ENCODE measurements at regions not wholly inside any gene's neighbourhood (a gene's known extent, or its start where the extent isn't known, plus 50 kb on each side); places are given as distances from the start of the nearest gene placed in this dataset.
"Not testable (repeated sequence)": the region's sequence is repeated elsewhere in the genome, so short reads cannot be mapped to it uniquely, and the experiment has no call there.

DNA sequence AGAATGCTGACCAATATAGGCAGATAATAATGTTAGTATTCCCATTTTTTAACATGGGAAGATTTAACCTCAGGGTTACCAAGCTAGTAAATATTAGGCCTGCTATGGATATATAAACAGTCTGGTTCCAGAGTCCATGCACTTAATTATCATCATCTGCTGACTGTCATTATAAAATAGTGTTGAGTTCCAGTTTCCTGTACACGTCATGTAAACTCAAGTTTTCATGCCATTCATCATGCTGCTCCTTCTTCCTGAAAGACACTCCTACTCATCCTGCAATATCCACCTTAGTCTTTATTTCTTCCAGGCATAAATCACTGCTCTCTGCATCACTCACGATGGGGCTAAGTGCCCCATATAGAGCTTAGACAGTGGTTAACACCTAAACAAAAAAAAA is 420.8 kb upstream of the SPHKAP start:
- Mint-ChIP-seq H3K4me1 (no peaks in the 10 kb centered on the region), H3K9me3 (peaks cover 1 to 3% (median 3%) of the 10 kb centered on the region in 3 donors), H3K27me3 (no peaks in the 10 kb centered on the region), H3K36me3 (no peaks in the 10 kb centered on the region), H3K4me3 (no peak overlapping the region), H3K27ac (no peak overlapping the region)

DNA sequence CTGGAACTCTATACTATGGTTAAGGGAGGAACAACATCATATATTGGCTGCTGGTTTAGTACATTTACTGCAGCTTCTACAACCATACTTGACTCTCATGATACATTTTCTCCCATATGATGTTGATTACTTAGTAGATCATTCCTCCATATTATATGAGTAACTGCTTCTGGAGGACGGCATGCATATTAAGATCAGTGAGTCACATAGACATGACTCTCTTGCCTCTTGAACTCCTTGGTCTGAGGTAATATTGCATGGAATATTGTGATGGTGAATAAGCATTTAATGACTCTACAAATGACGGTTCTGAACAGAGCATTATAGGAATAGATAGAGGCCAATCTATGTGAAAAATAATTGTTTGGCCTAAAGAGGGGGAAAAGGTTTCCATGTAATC is 418.8 kb upstream of the SPHKAP start:
- no peaks in the 10 kb centered on the region for H3K27me3 Mint-ChIP-seq
- H3K9me3 Mint-ChIP-seq: peaks cover 2 to 3% (median 3%) of the 10 kb centered on the region in 3 donors
- no peaks in the 10 kb centered on the region for H3K36me3 Mint-ChIP-seq
- no peak overlapping the region for H3K27ac Mint-ChIP-seq
- no peak overlapping the region for H3K4me3 Mint-ChIP-seq
- no peaks in the 10 kb centered on the region for H3K4me1 Mint-ChIP-seq

DNA sequence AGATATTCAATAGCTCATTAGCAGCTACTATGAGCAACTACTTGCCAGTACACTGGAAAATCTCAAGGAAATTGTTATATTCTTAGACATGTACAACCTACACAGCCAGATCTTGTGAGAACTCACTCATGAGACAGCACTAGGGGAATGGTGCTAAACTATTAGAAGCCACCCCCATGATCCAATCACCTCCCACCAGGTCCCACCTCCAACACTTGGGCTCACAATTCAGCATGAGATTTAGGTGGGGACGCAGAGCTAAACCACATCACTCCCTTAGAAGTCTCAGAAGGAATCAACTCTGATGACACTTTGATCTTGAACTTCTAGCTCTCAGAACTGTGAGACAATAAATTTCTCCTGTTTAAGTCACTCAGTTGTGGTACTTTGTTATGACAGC is 418.3 kb upstream of the SPHKAP start:
- Mint-ChIP-seq H3K27me3 (no peaks in the 10 kb centered on the region), H3K27ac (no peak overlapping the region), H3K36me3 (no peaks in the 10 kb centered on the region), H3K4me1 (no peaks in the 10 kb centered on the region), H3K9me3 (peaks cover 2 to 3% (median 3%) of the 10 kb centered on the region in 3 donors), H3K4me3 (no peak overlapping the region)

DNA sequence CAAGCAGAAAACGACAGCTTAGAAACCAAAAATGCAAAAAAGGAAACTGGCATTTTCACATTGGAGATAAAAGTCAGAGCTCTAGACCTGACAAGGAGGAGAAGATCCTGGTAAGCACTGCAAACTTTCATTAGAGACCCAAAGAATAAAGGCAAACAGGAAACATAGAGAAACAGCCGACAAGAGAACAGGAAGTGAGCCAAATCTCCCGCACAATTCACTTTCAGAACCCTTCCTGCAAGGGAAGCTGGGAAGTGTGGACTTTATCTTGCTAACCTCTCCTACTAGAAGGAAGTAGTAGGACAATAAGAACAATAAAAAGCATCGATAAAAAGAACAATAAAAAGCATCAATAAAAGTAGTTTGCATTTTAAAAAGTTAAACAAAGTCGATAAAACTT is 417.8 kb upstream of the SPHKAP start:
- Mint-ChIP-seq H3K27ac (no peak overlapping the region), H3K4me1 (no peaks in the 10 kb centered on the region), H3K36me3 (no peaks in the 10 kb centered on the region), H3K4me3 (no peak overlapping the region), H3K9me3 (peaks cover 2 to 3% (median 3%) of the 10 kb centered on the region in 3 donors), H3K27me3 (no peaks in the 10 kb centered on the region)

DNA sequence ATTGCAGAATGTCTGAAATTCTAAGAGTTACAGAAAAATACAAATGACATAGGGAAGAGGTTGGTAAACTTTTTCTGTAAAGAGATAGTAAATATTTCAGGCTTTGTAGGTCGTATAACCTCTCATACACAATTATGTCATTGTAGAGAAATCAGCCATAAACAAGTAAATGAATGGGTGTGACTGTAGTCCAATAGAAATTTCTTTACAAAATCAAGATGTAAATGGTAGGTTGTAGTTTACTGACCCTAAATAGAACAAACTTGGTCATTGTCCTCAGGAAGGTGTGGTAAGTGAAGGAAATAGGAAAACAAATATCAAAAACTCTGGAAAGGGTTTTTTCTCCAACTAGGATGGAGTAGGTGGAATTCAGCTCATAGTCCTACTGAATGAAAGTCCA is 415.5 kb upstream of the SPHKAP start:
- Mint-ChIP-seq H3K4me3 (no peak overlapping the region), H3K36me3 (no peaks in the 10 kb centered on the region), H3K9me3 (peaks cover 2 to 3% (median 3%) of the 10 kb centered on the region in 3 donors)

DNA sequence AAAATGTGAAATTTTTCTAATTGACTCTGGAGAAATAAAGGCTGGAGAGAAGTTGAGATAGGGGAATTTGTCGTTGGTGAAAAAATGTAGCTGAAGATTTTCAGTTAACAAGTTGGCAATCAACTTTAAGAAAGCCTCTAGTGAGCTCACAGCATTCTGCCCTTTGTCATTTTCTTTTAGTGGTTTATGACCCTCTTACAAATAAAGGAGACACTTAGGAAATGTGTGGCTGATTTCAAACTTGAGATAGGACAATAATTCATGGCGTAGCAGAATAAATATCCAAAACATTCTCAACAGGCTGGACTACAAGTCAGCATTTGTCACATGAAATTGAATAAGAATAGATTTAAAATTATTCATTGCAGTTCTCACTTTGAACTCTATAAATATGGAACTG is 412.5 kb upstream of the SPHKAP start:
- Mint-ChIP-seq H3K27me3 (no peaks in the 10 kb centered on the region), H3K4me3 (no peak overlapping the region), H3K9me3 (peaks cover 1 to 7% (median 4%) of the 10 kb centered on the region in 3 donors), H3K27ac (no peak overlapping the region), H3K4me1 (no peaks in the 10 kb centered on the region), H3K36me3 (peaks cover 2% of the 10 kb centered on the region)

More for the DNA sequence above, 415.5 kb upstream of the SPHKAP start:
- no peaks in the 10 kb centered on the region for H3K27me3 Mint-ChIP-seq
- no peaks in the 10 kb centered on the region for H3K4me1 Mint-ChIP-seq
- no peak overlapping the region for H3K27ac Mint-ChIP-seq

DNA sequence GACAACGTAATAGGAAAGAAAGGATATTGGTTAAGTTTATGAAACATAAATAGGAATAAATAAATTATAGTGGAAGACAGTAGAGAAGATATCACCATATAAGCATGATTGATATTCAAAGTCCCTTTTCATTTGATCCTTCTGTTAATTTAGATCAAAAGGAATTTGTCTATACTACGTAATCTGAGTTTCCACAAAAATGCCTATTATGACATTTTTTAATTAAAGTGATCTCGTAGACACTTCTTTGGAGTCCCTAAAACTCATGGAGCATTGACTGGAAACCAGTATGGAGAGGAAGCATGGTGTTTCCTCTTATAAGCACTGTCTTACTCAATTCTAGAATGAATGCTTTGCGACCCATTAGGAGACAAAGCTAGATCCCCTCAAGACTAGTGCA is 411.4 kb upstream of the SPHKAP start:
- Mint-ChIP-seq H3K4me3 (no peak overlapping the region), H3K36me3 (peaks cover 4% of the 10 kb centered on the region), H3K4me1 (no peaks in the 10 kb centered on the region), H3K9me3 (peaks cover 1 to 11% (median 7%) of the 10 kb centered on the region in 3 donors), H3K27ac (no peak overlapping the region), H3K27me3 (no peaks in the 10 kb centered on the region)

DNA sequence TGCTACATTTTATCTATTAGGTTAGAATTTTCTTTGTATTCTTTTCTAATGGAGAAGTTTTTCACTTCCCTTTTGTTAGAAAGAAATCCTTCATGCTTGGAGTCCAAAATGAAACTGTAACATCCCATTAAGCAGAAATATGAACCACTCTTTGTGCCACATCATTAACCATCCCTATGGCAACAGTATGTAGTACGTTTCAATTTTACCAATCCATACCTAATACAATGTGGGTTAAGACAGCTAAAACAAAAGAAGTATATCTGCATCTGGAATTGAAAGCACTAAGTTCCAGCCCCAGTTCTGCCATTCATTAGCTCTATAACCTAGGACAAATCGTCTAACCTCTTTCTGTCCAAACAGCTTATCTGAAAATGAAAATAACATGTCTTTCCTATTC is 409.2 kb upstream of the SPHKAP start:
- no peak overlapping the region for H3K27ac Mint-ChIP-seq
- no peaks in the 10 kb centered on the region for H3K27me3 Mint-ChIP-seq
- H3K36me3 Mint-ChIP-seq: peaks cover 4% of the 10 kb centered on the region
- H3K4me3 Mint-ChIP-seq: no peak overlapping the region
- peaks cover under 1 to 11% (median 7%) of the 10 kb centered on the region in 3 donors for H3K9me3 Mint-ChIP-seq
- H3K4me1 Mint-ChIP-seq: no peaks in the 10 kb centered on the region

DNA sequence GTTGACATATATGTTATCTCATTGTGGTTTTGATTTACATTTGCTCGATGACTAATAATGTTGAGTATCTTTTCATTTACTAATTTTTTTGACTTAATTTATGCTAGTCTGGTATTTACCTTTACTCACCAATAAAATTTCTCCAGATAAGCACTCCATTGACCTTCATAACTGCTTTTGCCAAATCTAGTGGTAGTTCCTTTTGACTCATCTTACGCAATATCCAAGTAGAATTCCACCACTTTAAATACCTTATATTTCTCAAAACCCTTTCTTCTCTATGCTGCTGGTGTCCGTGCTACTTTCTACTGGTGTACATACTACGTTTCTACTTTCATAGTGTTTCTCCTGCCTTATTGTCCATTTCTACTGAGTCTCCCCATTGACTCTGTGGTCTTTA is 407.6 kb upstream of the SPHKAP start:
- Mint-ChIP-seq H3K4me1 (no peaks in the 10 kb centered on the region), H3K27me3 (no peaks in the 10 kb centered on the region), H3K4me3 (no peak overlapping the region), H3K27ac (no peak overlapping the region), H3K36me3 (peaks cover 4% of the 10 kb centered on the region), H3K9me3 (peaks cover 0 to 11% (median 7%) of the 10 kb centered on the region in 3 donors)

DNA sequence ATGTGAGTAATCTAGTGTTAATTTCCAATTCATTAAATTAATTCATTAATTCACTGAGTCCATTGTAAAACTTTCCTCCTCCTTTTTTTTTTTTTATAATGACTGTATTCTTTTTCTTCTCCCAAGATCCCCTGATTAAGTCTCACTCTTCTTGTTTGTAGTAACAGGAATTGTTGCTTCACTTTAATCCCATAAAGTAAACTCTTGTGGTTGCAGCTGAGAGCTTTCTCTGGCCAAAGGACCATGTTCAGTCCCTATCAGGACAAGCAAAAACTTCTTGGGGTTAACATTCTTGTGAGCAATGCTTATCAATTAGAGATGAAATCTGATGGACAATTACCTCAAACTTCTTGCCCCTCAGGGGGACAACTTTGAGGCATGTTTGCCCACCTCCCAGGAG is 400.2 kb upstream of the SPHKAP start:
- no peaks in the 10 kb centered on the region for H3K4me1 Mint-ChIP-seq

DNA sequence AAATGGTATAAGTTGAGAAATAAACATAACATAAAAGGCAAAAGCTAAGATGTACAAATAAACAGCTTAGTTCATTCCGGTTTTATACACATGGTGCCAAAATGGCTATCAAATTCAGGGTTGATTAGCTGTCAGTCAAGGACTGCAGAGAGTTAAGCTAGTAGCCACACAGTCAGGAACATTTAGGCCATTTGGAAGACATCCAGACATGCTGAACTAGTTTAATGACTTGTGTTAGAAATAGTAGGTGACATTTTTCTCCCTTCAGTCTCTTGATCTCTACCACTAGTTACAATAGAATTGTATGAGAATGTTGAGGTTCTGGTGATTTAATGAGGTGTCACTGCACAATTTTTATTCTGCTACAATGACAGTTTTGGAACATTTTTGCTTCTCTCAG is 394.4 kb upstream of the SPHKAP start:
- H3K36me3 Mint-ChIP-seq: no peaks in the 10 kb centered on the region
- no peaks in the 10 kb centered on the region for H3K4me1 Mint-ChIP-seq
- no peak overlapping the region for H3K27ac Mint-ChIP-seq
- H3K9me3 Mint-ChIP-seq: peaks cover 0 to 6% (median 3%) of the 10 kb centered on the region in 3 donors
- no peak overlapping the region for H3K4me3 Mint-ChIP-seq
- H3K27me3 Mint-ChIP-seq: no peaks in the 10 kb centered on the region

More for the DNA sequence above, 400.2 kb upstream of the SPHKAP start:
- no peaks in the 10 kb centered on the region for H3K36me3 Mint-ChIP-seq
- peaks cover 2 to 9% (median 3%) of the 10 kb centered on the region in 3 donors for H3K9me3 Mint-ChIP-seq
- H3K27me3 Mint-ChIP-seq: no peaks in the 10 kb centered on the region
- H3K27ac Mint-ChIP-seq: no peak overlapping the region
- no peak overlapping the region for H3K4me3 Mint-ChIP-seq

DNA sequence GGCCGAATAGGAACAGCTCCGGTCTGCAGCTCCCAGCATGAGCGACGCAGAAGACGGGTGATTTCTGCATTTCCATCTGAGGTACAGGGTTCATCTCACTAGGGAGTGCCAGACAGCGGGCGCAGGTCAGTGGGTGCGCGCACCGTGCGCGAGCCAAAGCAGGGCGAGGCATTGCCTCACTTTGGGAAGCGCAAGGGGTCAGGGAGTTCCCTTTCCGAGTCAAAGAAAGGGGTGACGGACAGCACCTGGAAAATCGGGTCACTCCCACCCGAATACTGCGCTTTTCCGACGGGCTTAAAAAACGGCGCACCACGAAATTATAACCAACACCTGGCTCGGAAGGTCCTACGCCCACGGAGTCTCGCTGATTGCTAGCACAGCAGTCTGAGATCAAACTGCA is 386.8 kb upstream of the SPHKAP start:
- H3K27ac Mint-ChIP-seq, H3K27me3 Mint-ChIP-seq, H3K9me3 Mint-ChIP-seq, H3K4me3 Mint-ChIP-seq, H3K4me1 Mint-ChIP-seq, H3K36me3 Mint-ChIP-seq: not testable (repeated sequence)

DNA sequence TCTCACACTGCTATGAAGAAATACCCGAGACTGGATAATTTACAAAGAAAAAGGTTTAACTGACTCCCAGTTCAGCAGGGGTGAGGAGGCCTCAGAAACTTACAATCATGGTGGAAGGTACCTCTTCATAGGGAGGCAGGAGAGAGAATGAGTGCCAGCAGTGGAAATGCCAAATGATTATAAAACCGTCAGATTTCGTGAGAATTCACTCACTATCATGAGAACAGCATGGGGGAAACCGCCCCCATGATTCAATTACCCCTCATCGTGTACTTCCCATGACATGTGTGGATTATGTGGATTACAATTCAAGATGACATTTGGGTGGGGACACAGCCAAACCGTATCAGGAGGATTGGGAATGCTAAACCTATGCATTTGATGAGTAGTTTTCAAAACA is 380.3 kb upstream of the SPHKAP start:
- no peak overlapping the region for H3K4me3 Mint-ChIP-seq
- no peaks in the 10 kb centered on the region for H3K36me3 Mint-ChIP-seq
- H3K27ac Mint-ChIP-seq: no peak overlapping the region
- H3K9me3 Mint-ChIP-seq: peaks cover 0 to 4% (median 3%) of the 10 kb centered on the region in 3 donors
- H3K4me1 Mint-ChIP-seq: peaks cover 0 to 2% (median 0%) of the 10 kb centered on the region in 3 donors
- no peaks in the 10 kb centered on the region for H3K27me3 Mint-ChIP-seq

DNA sequence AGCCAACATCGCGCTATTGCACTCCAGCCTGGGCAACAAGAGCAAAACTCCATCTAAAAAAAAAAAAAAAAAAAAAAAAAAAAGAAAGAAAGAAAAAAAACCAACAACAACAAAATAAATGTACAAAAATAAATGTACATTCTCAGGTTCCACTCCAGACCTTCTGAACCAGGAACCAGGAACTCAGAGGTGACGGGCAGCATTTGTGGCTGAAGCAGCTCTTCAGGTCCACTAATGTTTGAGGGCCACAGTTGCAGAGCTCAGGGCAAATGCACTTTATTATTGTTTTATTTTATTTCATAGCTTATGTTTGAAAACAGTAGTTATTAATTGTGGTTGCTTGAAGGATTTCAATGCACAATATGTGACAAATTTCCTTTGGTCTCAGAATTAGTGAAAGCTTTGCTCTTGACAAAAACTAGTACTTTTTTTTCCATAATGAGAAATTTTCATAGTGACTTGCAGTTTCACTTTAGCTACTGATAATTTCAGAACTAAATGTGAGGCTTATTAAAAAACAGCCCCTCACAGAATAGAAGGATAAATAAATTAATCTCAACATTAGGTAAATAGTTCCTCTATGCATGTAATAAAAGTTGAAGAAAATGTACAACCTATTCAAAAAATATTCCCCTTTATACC is 378.4 kb upstream of the SPHKAP start:
- Mint-ChIP-seq H3K9me3 (peaks cover 0 to 3% (median 2%) of the 10 kb centered on the region in 3 donors), H3K4me3 (no peak overlapping the region)

DNA sequence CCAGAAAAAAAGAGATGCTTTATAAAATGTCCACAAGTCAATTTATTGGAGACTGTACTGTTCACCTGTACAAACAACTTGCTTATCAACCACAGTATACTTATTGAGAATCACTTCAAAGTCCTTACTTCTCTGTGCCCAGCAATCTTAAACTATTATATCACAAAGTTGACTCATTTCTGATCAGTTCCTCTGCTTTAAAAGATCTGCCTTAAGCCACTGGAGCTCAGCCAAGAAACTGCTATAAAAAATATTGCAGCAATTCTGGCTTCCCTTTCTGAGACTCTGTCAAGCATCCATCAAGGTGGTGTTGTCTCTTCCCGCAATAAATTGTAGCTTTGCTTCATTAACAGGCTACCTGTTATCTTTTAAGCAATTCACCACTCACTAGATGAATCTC is 375.2 kb upstream of the SPHKAP start:
- Mint-ChIP-seq H3K4me3 (no peak overlapping the region), H3K36me3 (no peaks in the 10 kb centered on the region), H3K27ac (no peak overlapping the region), H3K9me3 (peaks cover 3 to 4% (median 3%) of the 10 kb centered on the region in 3 donors), H3K4me1 (peaks cover 0 to 2% (median 0%) of the 10 kb centered on the region in 3 donors), H3K27me3 (no peaks in the 10 kb centered on the region)

More for the DNA sequence above, 378.4 kb upstream of the SPHKAP start:
- Mint-ChIP-seq H3K27ac (no peak overlapping the region), H3K27me3 (no peaks in the 10 kb centered on the region), H3K4me1 (peaks cover 0 to 2% (median 0%) of the 10 kb centered on the region in 3 donors), H3K36me3 (no peaks in the 10 kb centered on the region)

DNA sequence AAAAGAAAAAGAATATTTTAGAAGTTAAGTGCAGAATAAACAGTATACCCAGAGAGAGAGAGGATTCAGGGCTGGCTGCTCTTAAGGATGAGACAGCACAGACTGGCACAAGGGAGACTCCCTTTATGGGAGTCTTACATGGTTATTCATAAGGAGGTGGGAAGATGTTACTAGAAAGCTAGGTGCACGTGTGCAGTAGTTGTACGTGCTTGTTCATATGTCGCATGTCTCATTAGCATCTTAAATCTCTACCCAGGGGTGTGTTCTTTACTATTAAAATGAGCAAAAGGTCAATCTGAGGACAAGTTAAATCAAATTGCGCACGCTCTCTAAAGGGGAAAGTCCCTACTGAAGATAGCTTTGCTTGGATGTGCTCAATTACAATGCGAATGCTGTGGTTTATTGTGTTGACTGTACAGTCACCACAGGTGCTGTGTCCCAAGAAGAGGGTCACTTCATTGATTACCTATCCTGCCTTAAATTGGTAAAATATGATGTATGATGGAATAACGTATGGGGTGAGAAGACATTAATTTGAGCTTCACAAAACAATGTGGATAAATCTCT is 368.0 kb upstream of the SPHKAP start:
- Mint-ChIP-seq H3K36me3 (no peaks in the 10 kb centered on the region), H3K27ac (no peak overlapping the region), H3K4me1 (peaks cover 0 to 1% (median 0%) of the 10 kb centered on the region in 3 donors), H3K9me3 (peaks cover 4 to 15% (median 8%) of the 10 kb centered on the region in 3 donors), H3K27me3 (no peaks in the 10 kb centered on the region), H3K4me3 (no peak overlapping the region)

Measured in IgD-negative memory B cell (primary cell).